Iris pigment epithelial cell (primary cell): ENCODE measurements at regions not wholly inside any gene's neighbourhood (a gene's known extent, or its start where the extent isn't known, plus 50 kb on each side); places are given as distances from the start of the nearest gene placed in this dataset.

Source experiments
- DNase-seq: peaks from one replicate; pipeline ENCODE4 v3.0.0-alpha.2; 2011; ENCODE audit warnings: low read depth

DNA sequence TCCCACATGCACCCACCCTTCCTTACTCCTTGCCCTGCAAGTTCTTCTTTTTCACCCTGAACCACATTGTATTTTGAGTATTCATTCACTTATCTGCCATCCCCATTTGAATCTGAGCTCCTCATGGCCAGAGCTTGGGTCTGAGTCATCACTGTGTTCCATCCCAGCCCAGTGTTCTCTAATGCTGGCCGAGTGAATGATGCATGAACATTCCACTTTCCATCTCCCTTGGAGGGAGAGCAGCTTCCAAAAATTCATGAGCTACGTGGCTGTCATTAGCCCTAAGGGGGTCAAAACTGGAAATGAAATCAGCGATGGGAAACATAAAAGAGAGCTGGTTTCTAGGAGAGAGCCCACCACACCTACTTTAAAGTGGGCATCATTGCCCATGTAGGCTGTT is 187.0 kb upstream of the USP24 start:
- peak; percentile 65 for DNase-seq

DNA sequence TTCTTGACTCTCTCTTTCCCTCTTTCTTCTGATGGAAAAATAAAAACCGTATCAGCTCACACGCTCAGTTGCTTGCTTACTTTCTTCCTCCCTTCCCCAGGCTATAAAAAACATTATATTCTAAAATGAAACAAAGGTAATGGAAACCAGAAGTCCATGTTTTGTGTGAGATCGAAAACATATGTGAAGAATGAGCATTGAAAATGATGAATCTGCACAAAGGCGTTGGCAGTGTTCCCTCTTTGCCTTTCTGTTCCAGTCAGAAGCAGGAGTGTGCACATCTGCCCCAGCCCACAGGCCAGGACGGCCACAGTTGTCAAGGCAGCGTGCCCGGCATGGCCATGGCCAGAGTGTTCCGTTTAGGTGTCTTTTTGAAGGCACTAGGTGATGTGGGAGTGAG is 185.3 kb upstream of the USP24 start:
- DNase-seq = no peak

DNA sequence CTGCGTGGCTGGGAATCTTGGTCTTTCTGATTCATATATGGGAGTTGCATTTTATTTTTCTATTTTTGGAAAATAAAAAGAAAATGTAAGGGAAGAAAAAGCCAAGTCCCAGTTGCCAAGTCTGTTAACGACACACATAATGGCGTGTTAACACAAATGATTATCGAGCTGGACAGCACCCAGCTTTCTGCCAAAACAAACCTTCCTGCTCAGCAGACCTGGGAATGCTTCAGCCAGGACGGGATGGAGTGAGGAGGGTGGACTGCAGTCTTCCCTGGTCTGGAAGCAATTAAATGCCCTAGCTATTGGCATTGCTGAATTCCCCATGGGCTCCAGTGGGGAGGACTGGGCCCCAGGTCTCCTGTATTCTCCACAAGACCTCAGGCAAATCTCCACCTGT is 184.2 kb upstream of the USP24 start:
- DNase-seq = no peak

DNA sequence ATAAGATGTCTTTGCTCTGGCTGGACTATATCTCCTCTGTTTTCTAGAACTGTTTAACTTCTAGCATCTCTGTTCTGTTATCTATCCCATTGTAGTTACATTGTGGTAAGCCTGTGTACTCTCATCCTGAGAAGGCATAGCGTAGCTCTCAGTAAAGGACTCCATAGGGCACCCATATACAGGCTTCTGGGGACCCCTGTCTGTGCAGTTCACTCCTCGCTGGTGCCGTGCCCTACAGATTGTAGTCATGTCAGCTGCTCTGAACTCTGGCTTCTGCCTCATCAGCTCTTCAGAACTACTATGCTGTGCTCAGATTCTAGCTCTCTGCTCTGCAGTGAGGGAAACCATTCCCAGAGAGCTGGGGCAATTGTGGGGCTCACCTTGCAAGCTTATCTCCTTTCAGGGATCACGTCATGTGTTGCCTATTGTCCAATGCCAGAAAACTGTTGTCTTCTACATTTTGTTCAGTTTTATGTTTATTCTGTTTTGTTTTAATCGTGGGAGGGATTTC is 181.3 kb upstream of the USP24 start:
- no peak for DNase-seq

DNA sequence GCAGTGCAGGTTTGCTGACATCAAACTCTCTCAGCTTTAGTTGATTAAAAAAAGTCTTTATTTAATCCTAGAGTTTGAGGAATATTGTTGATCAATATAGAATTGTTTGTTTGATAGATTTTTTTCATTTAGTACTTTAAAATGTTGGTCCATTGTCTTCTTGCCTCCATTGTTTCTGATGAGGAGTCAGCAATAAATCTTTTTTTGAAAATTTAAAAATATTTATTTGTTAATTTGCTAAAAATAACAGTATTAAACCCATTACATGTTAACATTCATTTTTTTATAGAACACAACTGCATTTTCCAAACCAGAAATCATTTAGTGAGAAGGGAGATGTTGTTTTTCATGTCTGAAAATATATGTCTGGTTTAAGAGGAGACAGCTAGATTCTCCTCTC is 173.8 kb upstream of the USP24 start:
- DNase-seq = no peak

DNA sequence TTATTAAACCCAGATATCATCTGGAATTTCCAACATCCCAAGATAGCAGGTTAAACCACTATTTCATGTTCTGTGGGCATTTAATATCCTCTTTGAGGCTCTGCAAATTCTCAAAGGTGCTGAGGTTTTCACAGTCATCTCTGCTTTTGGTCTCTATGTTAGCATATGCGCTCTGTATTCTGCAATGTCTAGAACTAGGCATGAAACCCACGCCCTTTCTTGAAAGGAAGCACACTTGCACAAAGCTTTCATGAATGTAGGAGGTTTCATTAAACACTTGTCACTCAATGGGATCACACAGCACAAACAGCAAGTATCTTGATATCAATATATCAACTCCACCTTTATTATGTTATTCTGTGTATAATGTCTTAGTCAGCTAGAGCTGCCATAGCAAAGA is 172.0 kb upstream of the USP24 start:
- DNase-seq = no peak

DNA sequence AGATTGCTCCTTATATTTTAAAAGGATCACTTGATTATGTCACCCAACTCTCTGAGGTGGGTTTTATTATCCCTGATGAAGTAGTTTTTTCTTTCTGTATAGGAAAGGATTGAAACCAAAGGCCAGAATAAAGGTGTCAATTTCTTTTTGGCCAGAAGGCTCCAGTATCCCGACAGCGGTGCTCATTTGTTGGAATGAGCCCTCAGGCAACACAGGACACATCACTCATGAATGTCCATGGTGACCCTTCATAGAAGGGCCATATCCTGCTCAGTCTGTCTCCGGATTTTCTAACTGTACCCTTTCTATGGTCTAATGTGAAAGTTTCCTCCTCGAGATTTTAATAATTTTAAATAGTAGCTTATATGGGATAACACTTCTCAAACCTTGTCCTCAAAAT is 171.3 kb upstream of the USP24 start:
- DNase-seq = no peak

DNA sequence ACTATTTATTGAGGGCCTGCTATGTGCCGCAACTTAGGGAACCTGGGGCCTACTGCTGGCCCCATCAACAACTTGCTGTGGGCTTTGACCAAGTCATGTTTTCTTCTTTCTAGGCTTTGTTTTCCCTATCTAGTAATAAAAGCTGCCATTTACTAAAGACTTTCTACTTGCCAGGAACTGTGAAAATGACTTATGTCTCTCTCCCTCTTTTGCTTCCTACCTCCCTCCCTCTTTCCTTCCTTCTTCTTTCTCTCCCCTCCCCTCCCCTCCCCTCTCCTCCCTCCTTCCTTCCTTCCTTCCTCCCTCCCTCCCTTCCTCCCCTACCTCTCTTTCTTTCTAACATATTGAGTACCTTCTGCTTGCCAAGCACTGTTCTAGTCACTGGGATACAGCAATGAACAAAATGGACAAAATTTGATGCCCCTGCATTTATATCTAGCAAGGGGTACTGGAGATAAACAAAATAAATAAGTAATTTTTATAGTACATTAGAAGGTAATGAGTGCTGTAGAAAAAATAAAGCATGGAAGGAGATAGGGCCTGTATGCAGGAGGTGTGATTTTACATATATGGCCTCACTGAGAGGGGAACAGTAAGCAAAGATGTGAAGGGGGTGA is 170.3 kb upstream of the USP24 start:
- DNase-seq = no peak

DNA sequence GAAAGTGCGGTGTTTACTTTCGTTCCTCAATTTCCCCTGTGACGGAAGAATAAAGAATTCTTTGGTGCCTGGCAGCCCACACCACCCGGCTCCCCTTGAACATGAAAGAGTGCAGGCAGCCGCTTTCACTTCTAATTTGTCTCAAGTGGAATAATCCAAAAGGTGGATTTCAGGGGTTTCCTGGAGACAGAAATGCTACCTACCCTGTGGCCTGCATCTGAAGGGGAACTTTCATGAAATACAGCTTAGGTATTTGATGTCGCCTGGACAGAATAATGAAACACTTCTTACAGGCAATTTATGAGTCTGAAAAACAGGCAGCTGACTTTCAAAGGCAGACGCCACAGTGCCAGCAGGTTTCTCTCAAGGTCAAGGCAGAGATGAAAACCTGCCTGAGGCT is 169.5 kb upstream of the USP24 start:
- no peak for DNase-seq

DNA sequence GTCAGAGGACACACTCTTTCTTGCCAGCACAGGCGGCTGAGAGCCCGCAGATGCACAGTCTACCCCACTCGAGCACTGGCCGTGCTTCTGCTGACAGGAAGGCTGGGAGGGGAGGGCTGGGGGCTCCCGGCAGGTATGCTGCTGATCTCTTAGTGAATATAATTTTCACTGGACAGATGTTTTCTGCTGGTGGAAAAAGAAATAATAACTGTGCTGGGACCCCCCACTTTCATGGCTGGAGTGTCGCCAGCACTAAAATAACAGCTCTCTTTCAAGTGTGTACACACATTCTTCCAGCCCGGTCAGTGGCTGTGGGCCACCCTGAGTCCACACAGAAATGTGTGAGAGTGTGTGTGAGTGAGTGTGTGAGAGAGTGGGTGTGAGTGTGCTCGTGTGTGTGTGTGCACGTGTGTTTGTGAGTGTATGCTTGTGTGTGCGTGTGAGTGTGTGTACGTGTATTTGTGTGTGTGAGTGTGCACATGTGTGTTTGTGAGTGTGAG is 167.7 kb upstream of the USP24 start:
- DNase-seq = no peak

DNA sequence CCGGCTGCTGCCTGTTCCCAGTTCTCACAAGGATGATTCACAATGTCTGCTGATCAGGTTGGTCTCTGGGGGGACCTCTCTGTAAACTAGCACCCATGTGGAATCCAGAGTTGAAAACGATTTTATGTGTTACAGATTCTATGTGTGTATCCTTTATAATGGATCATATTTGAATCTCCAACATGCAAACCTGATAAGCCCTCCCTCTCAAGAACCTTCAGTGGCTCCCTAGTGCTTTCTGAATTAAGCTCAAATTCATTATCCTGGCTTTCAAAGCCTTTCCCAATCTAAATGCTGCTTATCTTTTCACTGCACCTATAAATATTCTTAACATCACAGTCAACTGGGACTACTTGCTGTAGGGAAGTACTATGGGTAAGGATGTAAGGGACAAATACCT is 166.8 kb upstream of the USP24 start:
- DNase-seq = no peak

DNA sequence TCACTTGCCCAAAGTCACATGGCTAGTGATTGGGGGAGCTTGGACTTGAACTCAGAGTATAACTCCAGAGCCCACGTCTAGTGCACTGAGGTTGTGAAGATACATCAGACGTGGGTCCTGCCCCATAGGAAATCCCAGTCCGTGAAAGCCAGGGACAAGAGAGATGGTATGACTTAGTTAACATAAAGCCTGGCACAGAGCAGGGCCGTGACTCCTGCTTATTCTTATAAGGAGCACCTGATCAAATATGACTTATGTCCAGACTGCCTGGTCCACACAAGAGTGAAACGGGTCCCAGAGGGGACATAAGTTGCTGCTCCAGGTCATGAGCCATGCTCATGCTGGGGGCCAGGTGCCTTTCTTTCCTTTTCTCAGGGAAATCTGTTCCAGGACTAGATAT is 166.3 kb upstream of the USP24 start:
- no peak for DNase-seq

DNA sequence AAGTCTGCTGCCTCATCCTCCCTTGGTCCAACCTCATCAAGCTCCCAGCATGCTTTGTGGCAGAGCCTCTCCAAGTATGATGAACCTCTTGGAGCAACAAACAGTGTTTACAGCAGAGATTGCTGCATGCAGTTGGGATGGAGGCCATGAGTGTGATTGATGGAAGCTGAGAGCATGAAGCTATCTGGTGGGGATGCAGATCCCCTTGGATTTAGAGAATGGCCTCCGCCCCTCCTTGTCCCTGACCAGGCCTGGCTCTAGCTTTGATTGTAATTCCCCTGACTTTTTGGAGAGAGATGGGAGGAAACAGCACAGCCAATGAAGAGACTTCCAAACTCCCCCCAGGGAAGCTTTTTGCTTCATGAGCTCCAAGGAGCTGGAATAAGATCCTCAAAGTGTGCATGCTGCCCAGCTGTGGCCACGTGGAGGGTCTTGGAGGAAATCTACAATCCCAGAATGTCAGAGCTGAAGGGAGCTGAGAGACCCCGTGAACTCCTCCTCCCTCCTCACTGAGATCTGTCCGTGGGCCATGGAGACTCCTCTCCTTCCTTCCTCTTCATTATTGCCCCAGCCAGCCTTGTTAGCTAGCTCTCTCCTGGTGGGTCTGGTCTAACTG is 165.3 kb upstream of the USP24 start:
- no peak for DNase-seq

DNA sequence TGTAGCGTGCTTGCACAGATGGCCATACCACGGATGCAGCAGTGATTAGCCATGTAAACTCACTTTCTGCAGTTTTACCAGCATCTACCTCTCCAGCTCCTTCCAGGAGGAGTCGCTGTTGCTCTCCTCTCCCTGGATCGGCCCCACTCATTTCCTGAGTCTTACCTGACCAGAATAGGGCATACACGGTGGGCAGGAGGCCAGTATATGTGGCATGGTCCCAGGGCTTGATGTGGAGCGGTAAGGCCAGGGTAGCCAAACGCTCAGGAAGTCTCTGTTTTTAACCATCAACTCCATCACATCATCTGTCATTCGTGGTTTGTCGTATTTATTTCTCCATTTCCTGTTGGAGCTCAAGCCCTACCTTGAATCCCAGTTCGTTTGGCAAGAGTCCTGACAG is 163.4 kb upstream of the USP24 start:
- DNase-seq = peak; percentile 50

DNA sequence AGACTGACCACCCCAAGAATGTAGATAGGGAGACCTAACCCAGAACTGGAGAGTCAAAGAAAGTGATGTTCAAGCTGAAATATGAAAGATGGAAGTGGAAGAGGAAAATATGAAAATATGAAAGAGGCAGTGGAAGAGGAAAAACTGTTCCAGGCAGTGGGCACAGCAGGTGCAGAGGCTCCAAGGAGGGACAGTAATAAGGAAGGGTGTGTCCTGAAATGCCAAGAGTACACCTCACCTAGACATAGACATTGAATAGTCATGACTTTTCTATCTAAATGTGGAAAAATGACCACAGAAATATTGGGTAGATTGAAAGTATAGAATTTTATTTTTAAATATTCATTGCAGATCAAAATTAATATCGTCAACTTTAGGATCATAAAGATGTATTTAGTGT is 161.7 kb upstream of the USP24 start:
- no peak for DNase-seq

DNA sequence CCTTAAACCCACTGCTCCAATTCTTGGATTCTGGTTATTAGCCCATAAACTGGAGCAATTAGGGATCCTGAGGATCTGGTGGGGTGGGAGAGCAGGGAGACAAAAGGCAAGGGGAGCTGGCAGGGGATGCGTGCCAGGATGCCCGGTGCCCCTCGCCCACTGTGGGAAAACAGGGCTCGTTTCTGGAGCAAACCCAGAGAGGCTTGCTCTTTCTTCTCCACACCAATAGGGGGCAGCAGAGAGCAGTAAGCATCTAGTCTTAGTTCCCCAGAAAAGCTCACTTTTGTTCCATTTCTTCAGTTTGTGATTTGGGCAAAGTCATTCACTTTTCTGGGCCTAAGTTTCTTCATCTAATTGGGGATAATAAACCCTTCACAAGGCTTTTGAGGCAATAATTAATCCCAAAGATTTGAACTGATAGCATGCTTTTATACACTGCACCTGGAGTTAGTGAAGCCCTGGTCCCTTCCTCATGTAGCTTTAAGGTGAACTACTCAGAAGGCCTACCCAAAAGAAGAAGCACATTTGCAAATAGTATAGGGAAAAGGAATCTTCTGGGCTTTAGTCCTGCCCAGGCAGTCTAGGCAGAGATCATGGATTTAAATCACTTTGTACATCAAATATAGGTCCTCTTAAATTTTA is 160.6 kb upstream of the USP24 start:
- DNase-seq = peak; percentile 34

DNA sequence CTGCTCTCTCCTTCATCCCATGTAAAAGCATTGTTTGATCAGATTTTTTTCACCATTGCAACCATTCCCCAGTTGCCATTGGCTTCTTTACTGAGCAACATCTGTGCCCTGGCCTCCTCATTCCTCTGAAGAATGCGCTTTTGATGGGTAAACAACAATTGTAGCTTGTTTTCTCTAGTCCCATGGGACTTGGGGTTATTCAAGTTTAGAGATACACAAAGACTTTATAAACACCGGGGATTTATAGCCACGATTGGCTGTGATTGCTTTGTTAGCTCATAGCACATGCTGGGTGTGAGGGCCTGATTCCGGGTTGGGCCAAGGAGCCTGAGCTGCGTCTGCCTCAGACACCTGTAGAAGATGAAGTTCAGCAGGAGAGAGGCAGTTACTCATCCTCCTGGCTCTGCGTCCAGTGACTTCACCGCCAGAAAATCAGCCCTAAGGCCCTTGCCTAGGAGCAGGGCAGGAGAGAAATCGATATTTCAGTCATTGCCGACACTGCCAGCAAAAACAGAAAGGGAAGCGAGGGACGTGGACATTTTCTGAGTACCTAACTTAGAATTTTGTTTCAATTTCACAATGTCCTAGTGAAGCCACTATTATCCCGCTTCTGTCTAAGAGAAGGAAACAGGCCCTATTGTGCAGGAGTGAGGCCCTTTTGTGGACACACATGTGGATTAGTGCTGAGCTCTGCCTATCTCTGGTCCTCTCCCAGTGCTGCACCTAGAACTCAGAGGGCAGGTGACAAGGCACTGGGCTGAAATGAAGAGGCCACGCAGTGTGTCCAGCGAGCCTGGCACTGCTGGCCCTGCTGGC is 159.8 kb upstream of the USP24 start:
- DNase-seq = no peak

DNA sequence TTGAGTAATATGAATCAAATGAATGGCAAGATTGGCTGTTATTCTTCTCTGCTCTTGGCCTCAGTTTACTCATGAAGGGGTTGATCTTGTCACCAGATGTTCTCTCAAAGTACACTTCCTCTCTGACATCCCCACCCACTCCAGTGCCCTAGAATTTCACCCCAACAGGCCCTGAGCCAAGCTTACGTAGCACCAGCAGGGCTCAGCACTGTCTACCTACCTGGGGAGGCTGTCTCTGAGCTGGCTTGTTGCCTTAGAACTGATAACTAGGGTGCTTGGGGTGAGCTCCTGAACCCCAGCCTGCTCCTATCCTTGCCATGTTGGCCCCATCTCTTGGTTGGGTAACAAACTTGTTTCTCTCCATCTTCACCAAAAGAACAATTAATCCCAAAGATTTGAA is 159.1 kb upstream of the USP24 start:
- no peak for DNase-seq

DNA sequence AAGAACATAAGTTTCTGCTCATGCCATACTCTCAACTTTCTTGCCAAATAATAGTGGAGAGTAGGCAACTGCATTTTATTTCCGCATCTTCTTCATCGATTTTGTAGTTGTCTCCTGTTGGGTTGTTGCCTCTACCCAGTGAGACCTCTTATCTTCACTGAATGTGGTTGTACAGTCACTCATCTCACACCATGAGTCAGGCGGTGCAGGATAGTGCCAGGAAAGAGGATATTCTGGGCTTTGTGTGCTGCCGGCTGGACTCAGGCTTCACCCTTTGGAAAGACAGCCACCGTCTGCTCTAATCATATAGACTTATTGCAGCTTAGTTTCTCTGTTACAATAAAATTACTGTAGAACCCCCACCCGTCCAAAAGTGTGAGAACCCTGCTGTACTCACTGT is 154.3 kb upstream of the USP24 start:
- DNase-seq = peak; percentile 42

DNA sequence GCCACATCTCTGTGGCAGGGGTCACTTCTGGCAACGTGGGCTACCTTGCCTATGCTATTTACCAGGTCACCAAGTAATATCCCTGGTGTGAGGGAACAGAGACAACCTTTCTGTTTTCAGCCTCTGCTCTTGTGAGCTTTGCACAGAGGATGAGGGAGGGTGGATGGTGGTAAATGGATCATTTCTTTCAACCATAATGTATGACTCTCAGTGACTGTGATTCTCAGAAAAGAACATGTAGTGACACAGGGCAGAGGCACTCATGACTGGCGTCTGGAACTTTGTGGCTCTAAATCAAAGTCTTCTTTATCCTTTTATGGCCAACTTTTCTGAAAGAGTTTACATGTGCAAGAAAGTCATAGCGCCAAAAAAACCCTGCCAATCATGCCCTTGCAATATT is 153.5 kb upstream of the USP24 start:
- DNase-seq = no peak

DNA sequence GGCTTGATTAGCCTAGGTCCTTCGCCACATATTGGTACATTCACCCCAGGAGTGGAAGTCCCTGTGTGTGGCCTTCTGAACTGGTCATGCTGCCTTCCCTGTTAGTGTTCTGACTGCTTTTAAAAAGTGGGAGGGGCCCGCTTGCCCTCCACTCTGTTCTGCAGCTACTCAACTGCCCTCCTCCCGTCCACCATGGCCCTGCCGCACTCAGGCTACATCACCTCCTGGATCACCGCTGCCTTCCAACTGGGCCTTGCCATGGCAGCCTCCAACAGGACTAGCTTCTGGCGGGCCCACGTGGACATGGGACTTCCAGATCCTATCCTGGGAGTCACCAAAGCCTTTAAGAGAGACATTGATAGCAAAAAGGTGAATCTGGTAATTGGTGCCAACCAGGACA is 152.1 kb upstream of the USP24 start:
- DNase-seq = no peak

DNA sequence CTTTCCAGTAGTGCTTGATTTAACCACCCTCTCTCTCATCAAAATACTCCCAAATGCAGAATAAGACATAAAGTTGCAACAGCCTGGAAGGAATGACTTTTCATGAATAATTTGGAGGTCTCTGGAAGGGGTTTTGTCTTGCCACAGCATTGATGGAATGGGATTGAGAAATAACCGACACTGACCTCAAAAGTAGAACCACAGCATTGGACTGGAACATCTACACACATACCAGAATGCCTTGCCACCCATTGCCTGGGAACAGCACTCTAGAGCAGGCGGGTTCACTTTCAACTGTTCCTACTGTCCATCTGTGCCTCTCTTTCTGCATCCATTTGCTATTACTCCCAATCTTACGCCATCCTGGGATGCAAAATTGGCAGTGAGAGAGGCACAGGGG is 149.1 kb upstream of the USP24 start:
- peak; percentile 12 for DNase-seq

DNA sequence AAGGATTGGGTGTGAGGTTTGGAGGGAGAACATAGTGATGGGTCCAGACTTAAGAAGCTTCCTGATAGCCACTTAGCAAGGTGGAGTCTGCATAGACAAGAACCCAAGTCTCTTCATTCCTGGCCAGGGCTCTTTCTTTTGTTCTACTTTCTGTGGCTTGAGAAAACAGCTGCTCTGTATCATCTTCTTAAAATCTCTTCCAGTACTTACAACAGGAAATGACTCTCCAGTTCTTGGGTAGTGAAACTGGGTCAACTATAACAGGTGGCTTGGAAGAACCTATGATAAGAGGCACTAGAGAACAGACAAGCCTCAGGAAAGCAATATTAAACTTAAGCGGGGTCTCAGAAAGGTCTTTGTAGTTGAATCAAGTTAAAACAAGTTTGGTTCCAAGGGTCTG is 148.1 kb upstream of the USP24 start:
- peak; percentile 78 for DNase-seq
